ENCODE measurements at regions not wholly inside any gene's neighbourhood (a gene's known extent, or its start where the extent isn't known, plus 50 kb on each side); places are given as distances from the start of the nearest gene placed in this dataset.
"Not testable (repeated sequence)": the region's sequence is repeated elsewhere in the genome, so short reads cannot be mapped to it uniquely, and the experiment has no call there.

GRCh38 chr4:159856451-159856850 lies 753.6 kb downstream of the RAPGEF2 start:
- no peak for DNase-seq

- DNase-seq = no peak
Measured at GRCh38 chr4:159859656-159860148, 756.8 kb downstream of the RAPGEF2 start.

GRCh38 chr4:159860945-159861344 lies 758.1 kb downstream of the RAPGEF2 start:
- DNase-seq = no peak

- no peak for DNase-seq
Measured at GRCh38 chr4:159864337-159864736, 761.5 kb downstream of the RAPGEF2 start.

GRCh38 chr4:159867673-159868072 lies 764.8 kb downstream of the RAPGEF2 start:
- no peak for DNase-seq

- DNase-seq = not testable (repeated sequence)
Measured at GRCh38 chr4:159868936-159869335, 766.1 kb downstream of the RAPGEF2 start.

GRCh38 chr4:159871141-159871540 lies 768.3 kb downstream of the RAPGEF2 start:
- DNase-seq = peak; percentile 24

GRCh38 chr4:159881158-159881557 lies 778.3 kb downstream of the RAPGEF2 start:
- no peak for DNase-seq

- no peak for DNase-seq
Measured at GRCh38 chr4:159884989-159885388, 782.1 kb downstream of the RAPGEF2 start.

GRCh38 chr4:159899596-159899995 lies 796.7 kb downstream of the RAPGEF2 start:
- DNase-seq = no peak

- DNase-seq = no peak
Measured at GRCh38 chr4:159900562-159900961, 797.7 kb downstream of the RAPGEF2 start.

- no peak for DNase-seq
Measured at GRCh38 chr4:159902648-159903047, 799.8 kb downstream of the RAPGEF2 start.

GRCh38 chr4:159904906-159905305 lies 802.0 kb downstream of the RAPGEF2 start:
- DNase-seq = no peak

- DNase-seq = peak; percentile 2
Measured at GRCh38 chr4:159906051-159906450, 803.2 kb downstream of the RAPGEF2 start.

GRCh38 chr4:159906517-159906916 lies 803.6 kb downstream of the RAPGEF2 start:
- DNase-seq = no peak

GRCh38 chr4:159910721-159911120 lies 807.8 kb downstream of the RAPGEF2 start:
- DNase-seq = no peak

- no peak for DNase-seq
Measured at GRCh38 chr4:159922119-159922518, 819.2 kb downstream of the RAPGEF2 start.

GRCh38 chr4:159925770-159926169 lies 822.9 kb downstream of the RAPGEF2 start:
- DNase-seq = no peak

- peak; percentile 1 for DNase-seq
Measured at GRCh38 chr4:159926871-159927270, 824.0 kb downstream of the RAPGEF2 start.

- DNase-seq = no peak
Measured at GRCh38 chr4:159927781-159928180, 824.9 kb downstream of the RAPGEF2 start.

GRCh38 chr4:159934602-159935001 lies 831.7 kb downstream of the RAPGEF2 start:
- DNase-seq = not testable (repeated sequence)

GRCh38 chr4:159937595-159937994 lies 834.7 kb downstream of the RAPGEF2 start:
- no peak for DNase-seq

GRCh38 chr4:159939681-159940080 lies 836.8 kb downstream of the RAPGEF2 start:
- DNase-seq = not testable (repeated sequence)

- DNase-seq = no peak
Measured at GRCh38 chr4:159941076-159941475, 838.2 kb downstream of the RAPGEF2 start.

GRCh38 chr4:159944477-159944876 lies 841.6 kb downstream of the RAPGEF2 start:
- no peak for DNase-seq
